Lower leg skin (tissue), 4 donors: ENCODE measurements at regions not wholly inside any gene's neighbourhood (a gene's known extent, or its start where the extent isn't known, plus 50 kb on each side); places are given as distances from the start of the nearest gene placed in this dataset.

Experiments
- DNase-seq, 2 donors: peaks; one replicate each; pipeline ENCODE4 v3.0.0-alpha.2; 2019; ENCODE audit warnings: low spot score in 2 of 2
- H3K4me3 ChIP-seq: fragments of 200-600 bp; sonication (generic); 2 replicates; pipeline ENCODE4 v1.5.1; 2017; ENCODE audit warnings: mild to moderate bottlenecking, low read depth; ENCODE audit not compliant: poor library complexity, severe bottlenecking
- POLR2A ChIP-seq, 2 donors: fragments of 450-650 bp; IDR thresholded peaks; one replicate each; pipeline ENCODE4 v1.6.1; 2016 to 2017; ENCODE audit warnings: antibody characterized with exemption in 2 of 2, mild to moderate bottlenecking in 1 of 2, moderate library complexity in 1 of 2
- WGBS, 2 donors: methylation state at CpG; one replicate each; pipeline ENCODE4 v1.1.5; 2018; 5-methylcytosine and 5-hydroxymethylcytosine counted together
- intact Hi-C: fragments of 100-400 bp; cut with DNase I; formaldehyde crosslinking; loops from one replicate; pipeline ENCODE4 v1.15.0; 2023; ENCODE audit warnings: low total_unique reads
- TF ChIP-seq, protein P1 (sequence below), 3 donors: fragments of 450-650 bp; IDR thresholded peaks; one replicate each; pipeline ENCODE4 v1.5.1; 2016; ENCODE audit warnings: antibody characterized with exemption in 3 of 3, mild to moderate bottlenecking in 3 of 3, moderate library complexity in 2 of 3

DNA sequence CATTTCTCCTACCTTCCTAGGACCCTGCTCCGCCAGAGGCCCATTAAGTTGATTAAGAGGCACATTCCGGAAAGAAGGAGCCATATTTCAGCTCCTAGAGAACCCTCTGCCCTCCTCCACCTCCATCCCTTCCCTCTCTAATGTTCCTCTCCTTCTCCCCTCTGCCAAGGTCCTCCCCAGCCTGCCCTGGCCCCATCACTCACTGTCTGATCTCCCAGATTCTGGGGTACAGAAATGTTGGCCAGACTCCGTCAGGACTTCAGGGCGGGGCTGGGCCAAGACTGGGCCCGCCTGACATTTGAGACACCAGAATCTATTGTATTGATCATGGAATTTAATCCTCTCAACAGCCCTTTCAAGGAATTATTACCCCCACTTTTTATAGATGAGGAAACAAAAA, 136.1 kb downstream of the TMEM132E start:
- peak in 1 of 2 donors; percentile 40 for DNase-seq
- intact Hi-C loops, result no loop called here
- TF ChIP-seq POLR2A (IDR thresholded peaks at IDR 0.05), result no peak
- TF ChIP-seq, protein P1, sequence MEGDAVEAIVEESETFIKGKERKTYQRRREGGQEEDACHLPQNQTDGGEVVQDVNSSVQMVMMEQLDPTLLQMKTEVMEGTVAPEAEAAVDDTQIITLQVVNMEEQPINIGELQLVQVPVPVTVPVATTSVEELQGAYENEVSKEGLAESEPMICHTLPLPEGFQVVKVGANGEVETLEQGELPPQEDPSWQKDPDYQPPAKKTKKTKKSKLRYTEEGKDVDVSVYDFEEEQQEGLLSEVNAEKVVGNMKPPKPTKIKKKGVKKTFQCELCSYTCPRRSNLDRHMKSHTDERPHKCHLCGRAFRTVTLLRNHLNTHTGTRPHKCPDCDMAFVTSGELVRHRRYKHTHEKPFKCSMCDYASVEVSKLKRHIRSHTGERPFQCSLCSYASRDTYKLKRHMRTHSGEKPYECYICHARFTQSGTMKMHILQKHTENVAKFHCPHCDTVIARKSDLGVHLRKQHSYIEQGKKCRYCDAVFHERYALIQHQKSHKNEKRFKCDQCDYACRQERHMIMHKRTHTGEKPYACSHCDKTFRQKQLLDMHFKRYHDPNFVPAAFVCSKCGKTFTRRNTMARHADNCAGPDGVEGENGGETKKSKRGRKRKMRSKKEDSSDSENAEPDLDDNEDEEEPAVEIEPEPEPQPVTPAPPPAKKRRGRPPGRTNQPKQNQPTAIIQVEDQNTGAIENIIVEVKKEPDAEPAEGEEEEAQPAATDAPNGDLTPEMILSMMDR (IDR thresholded peaks at IDR 0.05), result no peak

DNA sequence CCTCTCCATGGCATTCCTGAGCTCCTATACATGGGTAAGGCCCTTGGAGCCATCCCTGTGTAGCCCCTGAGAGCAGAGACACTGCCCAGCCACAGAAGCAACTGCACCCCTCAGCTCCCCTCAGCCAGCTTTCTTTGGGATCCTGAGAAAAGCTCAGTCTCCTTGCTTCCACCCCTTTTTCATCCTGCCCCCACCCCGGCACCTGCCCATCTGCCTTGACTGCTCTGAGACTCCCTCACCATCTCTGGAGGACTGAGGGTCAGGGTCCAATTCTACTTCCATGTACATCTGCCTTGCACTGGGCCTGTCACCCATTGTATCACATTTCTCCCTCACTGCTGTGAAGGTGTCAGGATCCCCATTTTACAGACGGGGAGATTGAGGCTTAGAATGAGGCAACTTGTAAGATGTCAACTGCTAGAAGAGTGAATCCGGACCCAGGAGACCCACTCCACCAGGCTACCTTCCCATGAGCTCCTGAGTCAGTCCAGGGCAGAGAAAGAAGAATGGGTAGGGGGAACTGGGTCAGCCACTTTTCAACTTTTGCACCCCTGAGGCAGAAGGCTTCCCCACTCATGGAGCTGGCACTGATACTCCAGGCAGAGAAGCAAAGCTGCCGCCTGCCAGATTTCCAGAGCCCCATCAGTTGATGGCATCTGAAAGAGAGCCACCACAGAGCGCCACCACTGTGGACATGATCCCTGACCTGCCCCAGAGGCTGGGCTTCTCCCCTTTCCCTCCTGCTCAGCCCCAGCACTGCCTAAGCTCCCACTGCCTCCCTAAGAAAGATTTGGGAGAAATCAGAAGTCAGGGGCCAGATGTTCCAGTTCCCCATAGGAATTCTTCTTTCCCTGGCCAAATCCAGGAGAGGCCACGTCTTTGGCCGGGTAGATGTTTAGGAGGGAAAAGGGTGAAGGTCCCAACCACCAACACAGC, 135.4 kb downstream of the TMEM132E start:
- intact Hi-C loops, result no loop called here
- H3K4me3 ChIP-seq, result no peak overlapping the region
- DNase-seq, result peak in 1 of 2 donors; percentile 73
- 78 to 81% methylated on average over 7 of the region's 7 CpGs for whole genome bisulfite sequencing, 2 donors
- TF ChIP-seq POLR2A (IDR thresholded peaks at IDR 0.05), result no peak
- TF ChIP-seq, protein P1 (IDR thresholded peaks at IDR 0.05), result no peak

More for the DNA sequence above, 136.1 kb downstream of the TMEM132E start:
- no peak overlapping the region for H3K4me3 ChIP-seq
- WGBS, 2 donors, result 70 to 78% methylated on average over 5 of the region's 5 CpGs

DNA sequence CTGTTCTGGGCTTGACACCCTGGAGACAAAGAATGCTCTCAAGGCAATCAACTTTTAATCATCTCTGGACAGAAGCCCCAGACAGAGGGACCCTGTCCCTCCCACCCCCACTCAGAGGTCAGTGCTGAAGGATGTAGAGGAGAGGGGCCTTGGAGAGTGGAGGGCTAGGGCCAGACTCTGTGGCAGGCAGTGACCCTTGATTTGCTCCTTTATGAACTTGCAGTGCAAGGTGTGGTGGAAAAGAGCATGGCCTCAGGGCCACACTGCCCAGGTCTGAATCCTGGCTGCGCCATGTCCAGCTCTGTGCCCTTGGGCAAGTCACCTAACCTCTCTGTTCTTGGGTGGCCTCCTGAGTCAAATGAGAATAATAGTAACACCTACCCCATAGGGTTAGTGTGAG, 134.3 kb downstream of the TMEM132E start:
- WGBS, 2 donors, result 63 to 100% methylated on average over 1 of the region's 1 CpG
- TF ChIP-seq POLR2A (IDR thresholded peaks at IDR 0.05), result no peak
- TF ChIP-seq, protein P1 (IDR thresholded peaks at IDR 0.05), result no peak
- intact Hi-C loops, result no loop called here
- no peak overlapping the region for H3K4me3 ChIP-seq
- peak in 1 of 2 donors; percentile 39 for DNase-seq

GRCh38 chr17:34712481-34713195, 133.3 kb downstream of the TMEM132E start:
- no peak overlapping the region for H3K4me3 ChIP-seq
- intact Hi-C loops, result no loop called here
- 77 to 79% methylated on average over 3 of the region's 3 CpGs for WGBS, 2 donors
- TF ChIP-seq, protein P1 (IDR thresholded peaks at IDR 0.05), result no peak
- no peak for TF ChIP-seq POLR2A (IDR thresholded peaks at IDR 0.05)
- DNase-seq, result peak in 1 of 2 donors; percentile 64

DNA sequence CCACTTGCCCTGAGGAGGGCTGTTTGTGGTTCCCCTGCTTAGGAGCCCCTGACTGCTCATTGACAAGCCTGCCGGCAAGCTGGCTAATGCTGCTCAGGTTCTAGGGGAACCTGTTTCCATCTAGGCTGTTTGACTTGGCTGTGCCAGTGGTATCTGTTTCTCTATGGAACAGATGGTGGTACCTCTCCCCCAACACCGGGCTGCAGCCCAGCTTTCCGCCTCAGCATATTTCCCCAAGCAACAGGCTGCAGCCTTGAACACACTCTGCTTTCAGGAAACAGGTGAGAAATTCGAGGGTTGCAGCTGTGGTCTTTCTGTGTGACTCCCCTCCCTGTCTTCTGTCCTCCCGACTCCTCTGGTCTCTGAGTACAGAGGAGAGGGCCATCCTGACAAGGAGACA, 132.3 kb downstream of the TMEM132E start:
- peak in 1 of 2 donors; percentile 32 for DNase-seq
- intact Hi-C loops, result no loop called here
- WGBS, 2 donors, result 54 to 58% methylated on average over 5 of the region's 5 CpGs
- TF ChIP-seq POLR2A (IDR thresholded peaks at IDR 0.05), result no peak
- TF ChIP-seq, protein P1 (IDR thresholded peaks at IDR 0.05), result no peak
- H3K4me3 ChIP-seq, result no peak overlapping the region
